ENCODE measurements at regions not wholly inside any gene's neighbourhood (a gene's known extent, or its start where the extent isn't known, plus 50 kb on each side); places are given as distances from the start of the nearest gene placed in this dataset.
A peak's percentile ranks its signal among the peaks of the same experiment; 100 is the strongest.
"Not testable (repeated sequence)": the region's sequence is repeated elsewhere in the genome, so short reads cannot be mapped to it uniquely, and the experiment has no call there.

GRCh38 chr15:70376929-70377691 is 279.4 kb upstream of the TLE3 start:
- Histone ChIP-seq H3K4me1 (ENCODE audit: insufficient read depth) (no peaks in the 10 kb centered on the region), H3K27ac (ENCODE audit: low read depth) (no peak overlapping the region), H3K36me3 (ENCODE audit: insufficient read depth) (no peaks in the 10 kb centered on the region), H3K4me3 (ENCODE audit: low read depth, low read length) (no peak overlapping the region)
- peak; percentile 59 for DNase-seq (ENCODE audit: extremely low spot score)
- 11% methylated on average over 21 of the region's 21 CpGs for WGBS

- H3K4me1 ChIP-seq (ENCODE audit: insufficient read depth), result no peaks in the 10 kb centered on the region
- no peak for DNase-seq (ENCODE audit: extremely low spot score)
- no peaks in the 10 kb centered on the region for H3K36me3 ChIP-seq (ENCODE audit: insufficient read depth)
- 37% methylated on average over 12 of the region's 12 CpGs for WGBS
- H3K4me3 ChIP-seq (ENCODE audit: low read depth, low read length), result no peak overlapping the region
- no peak overlapping the region for H3K27ac ChIP-seq (ENCODE audit: low read depth)
These were observed 278.6 kb upstream of the TLE3 start for GRCh38 chr15:70376031-70376928.

- Histone ChIP-seq H3K36me3 (ENCODE audit: insufficient read depth) (no peaks in the 10 kb centered on the region), H3K4me3 (ENCODE audit: low read depth, low read length) (no peak overlapping the region), H3K27ac (ENCODE audit: low read depth) (no peak overlapping the region), H3K4me1 (ENCODE audit: insufficient read depth) (no peaks in the 10 kb centered on the region)
- 82% methylated on average over 3 of the region's 3 CpGs for WGBS
- no peak for DNase-seq (ENCODE audit: extremely low spot score)
These were observed 277.9 kb upstream of the TLE3 start for GRCh38 chr15:70375586-70375985.

GRCh38 chr15:70375006-70375431 is 277.3 kb upstream of the TLE3 start:
- H3K4me1 ChIP-seq (ENCODE audit: insufficient read depth), result no peaks in the 10 kb centered on the region
- WGBS, result 67% methylated on average over 13 of the region's 13 CpGs

DNA sequence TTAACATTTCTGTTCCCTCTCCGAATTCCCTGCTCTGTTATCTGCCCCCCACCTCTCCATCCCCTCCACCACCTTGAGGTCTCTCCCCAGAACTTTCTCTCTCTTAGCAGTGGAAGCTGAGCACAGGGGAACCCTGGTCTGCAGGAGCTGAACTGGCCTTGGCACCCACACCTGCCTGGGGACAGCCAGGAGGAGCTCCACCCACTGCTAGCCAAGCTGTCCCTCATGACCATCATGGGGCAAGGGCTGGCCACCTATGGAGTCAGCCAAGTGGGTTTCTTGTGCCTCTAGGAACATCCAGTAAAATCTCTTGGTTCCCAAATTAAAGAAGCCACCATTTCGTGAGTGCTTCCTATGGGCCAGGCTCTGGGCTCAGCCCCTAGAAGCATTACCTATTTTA is 276.4 kb upstream of the TLE3 start:
- Histone ChIP-seq H3K36me3 (ENCODE audit: insufficient read depth) (no peaks in the 10 kb centered on the region), H3K27ac (ENCODE audit: low read depth) (no peak overlapping the region), H3K4me1 (ENCODE audit: insufficient read depth) (no peaks in the 10 kb centered on the region), H3K4me3 (ENCODE audit: low read depth, low read length) (no peak overlapping the region)
- DNase-seq (ENCODE audit: extremely low spot score), result no peak
- WGBS, result 92% methylated on average over 2 of the region's 2 CpGs

More at GRCh38 chr15:70375006-70375431, 277.3 kb upstream of the TLE3 start:
- no peaks in the 10 kb centered on the region for H3K36me3 ChIP-seq (ENCODE audit: insufficient read depth)
- no peak overlapping the region for H3K27ac ChIP-seq (ENCODE audit: low read depth)
- H3K4me3 ChIP-seq (ENCODE audit: low read depth, low read length), result no peak overlapping the region
- DNase-seq (ENCODE audit: extremely low spot score), result no peak

- not testable (repeated sequence) for H3K4me3 ChIP-seq (ENCODE audit: low read depth, low read length); H3K4me1 ChIP-seq (ENCODE audit: insufficient read depth); H3K27ac ChIP-seq (ENCODE audit: low read depth); H3K36me3 ChIP-seq (ENCODE audit: insufficient read depth); DNase-seq (ENCODE audit: extremely low spot score)
- 93% methylated on average over 4 of the region's 4 CpGs for WGBS
These were observed 275.7 kb upstream of the TLE3 start for GRCh38 chr15:70373439-70373838.

DNA sequence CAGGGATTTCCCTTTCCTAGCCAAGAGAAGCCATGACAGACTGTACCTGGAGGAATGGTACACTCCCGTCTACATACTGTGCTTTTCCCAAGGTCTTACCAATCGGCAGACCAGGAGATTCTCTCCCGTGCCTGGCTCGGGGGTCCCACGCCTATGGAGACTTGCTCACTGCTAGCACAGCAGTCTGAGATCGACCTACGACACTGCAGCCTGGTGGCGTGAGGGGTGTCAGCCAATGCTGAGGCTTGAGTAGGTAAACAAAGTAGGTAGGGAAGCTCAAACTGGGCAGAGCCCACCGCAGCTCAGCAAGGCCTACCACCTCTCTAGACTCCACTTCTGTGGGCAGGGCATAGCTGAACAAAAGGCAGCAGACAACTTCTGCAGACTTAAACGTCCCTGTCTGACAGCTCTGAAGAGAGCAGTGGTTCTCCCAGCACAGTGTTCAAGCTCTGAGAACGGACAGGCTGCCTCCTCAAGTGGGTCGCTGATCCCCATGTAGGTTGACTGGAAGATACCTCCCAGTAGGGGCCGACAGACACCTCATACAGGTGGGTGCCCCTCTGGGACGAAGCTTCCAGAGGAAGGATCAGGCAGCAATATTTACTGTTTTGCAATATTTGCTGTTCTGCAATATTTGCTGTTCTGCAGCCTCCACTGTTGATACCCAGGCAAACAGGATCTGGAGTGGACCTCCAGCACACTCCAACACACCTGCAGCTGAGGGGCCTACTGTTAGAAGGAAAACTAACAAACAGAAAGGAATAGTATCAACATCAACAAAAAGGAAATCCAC is 270.4 kb upstream of the TLE3 start:
- not testable (repeated sequence) for H3K27ac ChIP-seq (ENCODE audit: low read depth); H3K36me3 ChIP-seq (ENCODE audit: insufficient read depth); H3K4me1 ChIP-seq (ENCODE audit: insufficient read depth); H3K4me3 ChIP-seq (ENCODE audit: low read depth, low read length); DNase-seq (ENCODE audit: extremely low spot score)
- 82% methylated on average over 14 of the region's 14 CpGs for WGBS

DNA sequence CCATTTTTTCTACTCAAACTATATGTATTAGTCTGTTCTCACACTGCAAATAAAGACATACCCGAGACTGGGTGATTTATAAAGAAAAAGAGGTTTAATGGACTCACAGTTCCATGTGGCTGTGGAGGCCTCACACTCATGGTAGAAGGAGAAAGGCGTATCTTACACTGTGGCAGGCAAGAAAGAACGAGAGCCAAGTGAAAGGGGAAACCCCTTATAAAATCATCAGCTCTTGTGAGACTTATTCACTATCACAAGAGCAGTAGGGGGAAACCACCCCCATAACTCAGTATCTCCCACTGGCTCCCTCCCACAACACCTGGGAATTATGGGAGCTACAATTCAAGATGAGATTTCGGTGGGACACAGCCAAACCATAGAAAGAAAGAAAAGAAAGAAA is 266.3 kb upstream of the TLE3 start:
- H3K4me3 ChIP-seq (ENCODE audit: low read depth, low read length); H3K36me3 ChIP-seq (ENCODE audit: insufficient read depth); H3K4me1 ChIP-seq (ENCODE audit: insufficient read depth); H3K27ac ChIP-seq (ENCODE audit: low read depth); DNase-seq (ENCODE audit: extremely low spot score): not testable (repeated sequence)
- 91% methylated on average over 4 of the region's 4 CpGs for WGBS

GRCh38 chr15:70362886-70363285 is 265.2 kb upstream of the TLE3 start:
- 40% methylated on average over 6 of the region's 6 CpGs for WGBS
- Histone ChIP-seq H3K4me3 (ENCODE audit: low read depth, low read length) (no peak overlapping the region), H3K4me1 (ENCODE audit: insufficient read depth) (no peaks in the 10 kb centered on the region), H3K27ac (ENCODE audit: low read depth) (no peak overlapping the region), H3K36me3 (ENCODE audit: insufficient read depth) (no peaks in the 10 kb centered on the region)
- no peak for DNase-seq (ENCODE audit: extremely low spot score)

- 93% methylated on average over 3 of the region's 3 CpGs for WGBS
- DNase-seq (ENCODE audit: extremely low spot score), result no peak
- Histone ChIP-seq H3K4me1 (ENCODE audit: insufficient read depth) (no peaks in the 10 kb centered on the region), H3K4me3 (ENCODE audit: low read depth, low read length) (no peak overlapping the region), H3K27ac (ENCODE audit: low read depth) (no peak overlapping the region), H3K36me3 (ENCODE audit: insufficient read depth) (no peaks in the 10 kb centered on the region)
These were observed 264.6 kb upstream of the TLE3 start for GRCh38 chr15:70362350-70362749.

- Histone ChIP-seq H3K4me3 (ENCODE audit: low read depth, low read length) (no peak overlapping the region), H3K36me3 (ENCODE audit: insufficient read depth) (no peaks in the 10 kb centered on the region), H3K4me1 (ENCODE audit: insufficient read depth) (no peaks in the 10 kb centered on the region), H3K27ac (ENCODE audit: low read depth) (no peak overlapping the region)
- 95% methylated on average over 11 of the region's 11 CpGs for WGBS
- DNase-seq (ENCODE audit: extremely low spot score), result no peak
These were observed 264.2 kb upstream of the TLE3 start for GRCh38 chr15:70361891-70362290.

DNA sequence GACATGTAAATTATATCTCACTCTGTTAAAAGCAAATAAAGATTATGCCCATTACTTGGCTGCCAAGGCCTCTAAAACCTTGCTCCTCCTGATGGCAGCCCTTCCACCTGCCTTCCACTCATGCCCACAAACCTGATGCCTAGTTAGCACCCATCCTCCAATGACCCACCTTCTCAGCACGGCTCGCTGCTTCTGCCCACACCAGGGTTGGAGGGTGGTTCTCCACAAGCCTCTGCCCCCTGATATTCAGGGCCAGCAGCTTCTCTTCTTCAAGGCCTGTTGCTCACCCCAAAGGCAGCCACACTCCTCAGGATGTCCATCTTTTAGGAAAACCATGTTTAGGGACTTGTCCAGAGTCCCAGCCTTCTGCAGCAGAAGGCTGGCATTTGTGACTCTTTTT is 263.4 kb upstream of the TLE3 start:
- WGBS, result 95% methylated on average over 2 of the region's 2 CpGs
- DNase-seq (ENCODE audit: extremely low spot score), result no peak

DNA sequence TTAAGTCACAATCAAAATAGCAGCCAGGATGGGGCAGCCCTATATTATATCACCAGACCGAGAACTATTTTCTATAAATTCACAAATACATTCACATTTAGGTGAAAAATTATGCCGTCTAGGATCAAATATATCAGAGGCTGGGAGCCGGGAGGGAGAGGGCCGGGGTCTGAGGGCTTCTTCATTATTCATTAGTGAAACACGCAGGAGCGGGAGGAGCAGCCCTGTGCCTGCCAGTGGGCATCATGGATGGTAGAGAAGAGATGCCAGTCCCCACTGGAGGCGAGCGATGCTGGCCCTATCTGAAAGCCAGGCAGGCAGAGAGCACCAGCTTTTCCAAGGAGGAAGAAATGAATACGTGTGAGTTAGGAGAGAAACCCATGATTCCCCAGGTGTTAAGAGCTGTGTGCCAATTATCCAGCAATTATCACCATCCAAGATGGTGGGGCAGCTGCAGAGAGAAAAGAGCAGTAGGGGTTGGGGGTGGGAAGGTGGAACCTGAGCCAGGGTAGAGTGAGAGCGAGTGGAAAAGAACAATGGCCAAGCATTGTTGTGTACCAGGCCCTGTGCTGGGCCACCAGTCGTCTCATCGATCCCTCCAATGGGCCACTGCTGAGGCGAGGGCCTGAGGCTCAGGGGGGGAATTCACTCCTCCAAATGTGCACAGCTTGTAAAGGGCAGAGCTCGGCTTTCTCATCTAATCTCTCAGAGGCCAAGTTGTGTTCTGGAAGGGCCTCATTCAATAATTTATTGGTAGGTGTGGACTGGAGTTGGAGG is 261.3 kb upstream of the TLE3 start:
- Histone ChIP-seq H3K4me1 (ENCODE audit: insufficient read depth) (no peaks in the 10 kb centered on the region), H3K4me3 (ENCODE audit: low read depth, low read length) (no peak overlapping the region), H3K27ac (ENCODE audit: low read depth) (no peak overlapping the region), H3K36me3 (ENCODE audit: insufficient read depth) (no peaks in the 10 kb centered on the region)
- WGBS, result 97% methylated on average over 14 of the region's 14 CpGs
- DNase-seq (ENCODE audit: extremely low spot score), result no peak

More for the DNA sequence above, 263.4 kb upstream of the TLE3 start:
- no peak overlapping the region for H3K4me3 ChIP-seq (ENCODE audit: low read depth, low read length)
- H3K4me1 ChIP-seq (ENCODE audit: insufficient read depth), result no peaks in the 10 kb centered on the region
- H3K27ac ChIP-seq (ENCODE audit: low read depth), result no peak overlapping the region
- H3K36me3 ChIP-seq (ENCODE audit: insufficient read depth), result no peaks in the 10 kb centered on the region
